ENCODE measurements at regions not wholly inside any gene's neighbourhood (a gene's known extent, or its start where the extent isn't known, plus 50 kb on each side); places are given as distances from the start of the nearest gene placed in this dataset.

GRCh38 chr7:138169441-138169851 is 93.2 kb downstream of the AKR1D1 start:
- Histone ChIP-seq H3K4me1 (ENCODE audit: control insufficient read depth, insufficient read depth, low read length) (peaks cover 29% of the 10 kb centered on the region), H3K27me3 (ENCODE audit: control insufficient read depth, insufficient read depth, low read length, poor library complexity, severe bottlenecking) (no peaks in the 10 kb centered on the region), H3K27ac (ENCODE audit: insufficient read depth, low read depth, low read length, poor library complexity, severe bottlenecking) (peak overlapping the region; percentile 87), H3K9me3 (ENCODE audit: control insufficient read depth, low read length) (peaks cover 12% of the 10 kb centered on the region), H3K36me3 (ENCODE audit: control insufficient read depth, insufficient read depth, low read length) (peaks cover 5% of the 10 kb centered on the region), H3K4me3 (ENCODE audit: insufficient read depth, low read depth, low read length) (no peak overlapping the region)
- 0% methylated on average over 3 of the region's 3 CpGs for WGBS, 2 experiments

DNA sequence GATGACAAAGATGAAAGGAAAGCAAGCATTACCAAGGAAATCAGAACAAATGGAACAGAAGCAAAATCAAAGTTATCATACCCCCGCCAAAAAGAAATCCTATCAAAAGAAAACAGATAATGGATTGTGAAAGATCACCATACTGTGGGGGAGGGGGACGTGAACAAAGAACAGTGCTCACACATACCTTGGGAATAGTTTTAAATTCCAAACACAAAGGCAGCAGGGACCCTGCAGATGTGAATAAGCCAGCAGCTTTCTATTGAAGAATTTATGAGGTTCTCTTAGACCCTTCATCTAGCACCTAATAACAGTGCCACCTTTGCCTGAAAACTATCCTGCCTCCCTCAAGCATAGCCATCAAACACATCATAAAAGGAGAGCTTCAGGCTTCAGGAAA is 94.0 kb downstream of the AKR1D1 start:
- Histone ChIP-seq H3K4me1 (ENCODE audit: control insufficient read depth, insufficient read depth, low read length) (peaks cover 29% of the 10 kb centered on the region), H3K36me3 (ENCODE audit: control insufficient read depth, insufficient read depth, low read length) (no peaks in the 10 kb centered on the region), H3K27ac (ENCODE audit: insufficient read depth, low read depth, low read length, poor library complexity, severe bottlenecking) (peak overlapping the region; percentile 87), H3K4me3 (ENCODE audit: insufficient read depth, low read depth, low read length) (no peak overlapping the region), H3K9me3 (ENCODE audit: control insufficient read depth, low read length) (peaks cover 5% of the 10 kb centered on the region), H3K27me3 (ENCODE audit: control insufficient read depth, insufficient read depth, low read length, poor library complexity, severe bottlenecking) (no peaks in the 10 kb centered on the region)
- WGBS, 2 experiments: 0 to 17% methylated on average over 1 to 2 of the region's 2 CpGs

DNA sequence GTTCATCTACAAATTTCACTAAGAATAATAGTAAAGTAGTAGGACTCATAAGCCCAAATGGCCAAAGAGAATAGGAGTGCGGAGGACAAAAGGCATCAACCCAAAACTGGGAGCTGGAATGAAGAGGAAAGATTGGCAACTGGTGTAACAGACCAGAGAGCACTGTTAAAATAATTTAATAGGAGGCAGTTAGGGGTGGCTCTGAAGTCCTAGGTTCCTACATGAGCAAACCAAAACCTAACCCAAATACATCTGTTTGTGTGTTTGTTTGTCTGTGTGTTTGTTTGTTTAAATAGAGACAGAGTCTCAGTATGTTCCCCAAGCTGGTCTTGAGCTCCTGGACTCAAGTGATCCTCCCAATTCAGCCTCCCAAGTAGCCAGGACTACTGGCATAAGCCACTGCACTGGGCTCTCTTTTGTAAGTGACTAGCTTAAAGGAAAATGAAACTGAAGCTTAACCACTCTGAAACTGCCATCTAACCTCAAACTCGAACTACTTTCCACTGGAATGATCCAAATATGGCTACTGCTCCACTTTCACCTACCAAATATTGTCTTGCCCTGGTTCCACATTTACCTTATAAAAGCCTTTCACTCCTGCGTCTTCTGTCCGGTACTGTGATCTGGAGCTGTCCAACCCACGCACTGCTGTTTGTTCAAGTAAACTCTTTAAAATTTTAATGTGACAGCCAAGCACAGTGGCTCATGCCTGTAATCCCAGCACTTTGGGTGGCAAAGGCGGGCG is 94.9 kb downstream of the AKR1D1 start:
- Histone ChIP-seq H3K9me3 (ENCODE audit: control insufficient read depth, low read length) (peaks cover 5% of the 10 kb centered on the region), H3K27ac (ENCODE audit: insufficient read depth, low read depth, low read length, poor library complexity, severe bottlenecking) (peak overlapping the region; percentile 87), H3K4me1 (ENCODE audit: control insufficient read depth, insufficient read depth, low read length) (peaks cover 29% of the 10 kb centered on the region), H3K4me3 (ENCODE audit: insufficient read depth, low read depth, low read length) (no peak overlapping the region), H3K36me3 (ENCODE audit: control insufficient read depth, insufficient read depth, low read length) (no peaks in the 10 kb centered on the region), H3K27me3 (ENCODE audit: control insufficient read depth, insufficient read depth, low read length, poor library complexity, severe bottlenecking) (no peaks in the 10 kb centered on the region)
- 90 to 92% methylated on average over 7 of the region's 7 CpGs for WGBS, 2 experiments

- Histone ChIP-seq H3K27ac (ENCODE audit: insufficient read depth, low read depth, low read length, poor library complexity, severe bottlenecking) (no peak overlapping the region), H3K9me3 (ENCODE audit: control insufficient read depth, low read length) (peaks cover 5% of the 10 kb centered on the region), H3K4me3 (ENCODE audit: insufficient read depth, low read depth, low read length) (no peak overlapping the region), H3K36me3 (ENCODE audit: control insufficient read depth, insufficient read depth, low read length) (no peaks in the 10 kb centered on the region), H3K4me1 (ENCODE audit: control insufficient read depth, insufficient read depth, low read length) (peaks cover 18% of the 10 kb centered on the region), H3K27me3 (ENCODE audit: control insufficient read depth, insufficient read depth, low read length, poor library complexity, severe bottlenecking) (no peaks in the 10 kb centered on the region)
- WGBS, 2 experiments: 95 to 100% methylated on average over 2 to 3 of the region's 3 CpGs
These were observed 97.3 kb downstream of the AKR1D1 start for GRCh38 chr7:138173548-138173947.

- Histone ChIP-seq H3K36me3 (ENCODE audit: control insufficient read depth, insufficient read depth, low read length) (no peaks in the 10 kb centered on the region), H3K4me1 (ENCODE audit: control insufficient read depth, insufficient read depth, low read length) (peaks cover 4% of the 10 kb centered on the region), H3K27me3 (ENCODE audit: control insufficient read depth, insufficient read depth, low read length, poor library complexity, severe bottlenecking) (no peaks in the 10 kb centered on the region), H3K27ac (ENCODE audit: insufficient read depth, low read depth, low read length, poor library complexity, severe bottlenecking) (no peak overlapping the region), H3K9me3 (ENCODE audit: control insufficient read depth, low read length) (peaks cover 5% of the 10 kb centered on the region), H3K4me3 (ENCODE audit: insufficient read depth, low read depth, low read length) (no peak overlapping the region)
- 92 to 97% methylated on average over 2 to 5 of the region's 5 CpGs for WGBS, 2 experiments
These were observed 99.8 kb downstream of the AKR1D1 start for GRCh38 chr7:138176060-138176459.

DNA sequence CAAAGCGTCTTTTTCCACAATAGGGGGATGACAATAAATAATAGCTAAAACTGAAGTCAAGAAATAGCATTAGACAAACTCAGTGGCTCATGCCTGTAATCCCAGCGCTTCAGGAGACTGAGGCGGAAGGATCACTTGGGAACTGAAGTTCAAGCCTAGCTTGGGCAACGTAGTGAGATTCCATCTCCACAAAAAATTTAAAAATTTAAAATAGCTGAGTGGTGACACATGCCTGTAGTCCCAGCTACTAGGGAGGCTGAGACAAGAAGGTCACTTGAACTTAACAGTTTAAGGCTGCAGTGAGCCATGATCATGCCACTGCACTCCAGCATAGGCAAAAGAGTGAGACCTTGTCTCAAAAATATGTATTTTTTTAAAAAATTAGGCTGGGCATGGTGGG is 107.9 kb downstream of the AKR1D1 start:
- Histone ChIP-seq H3K36me3 (ENCODE audit: control insufficient read depth, insufficient read depth, low read length) (no peaks in the 10 kb centered on the region), H3K27ac (ENCODE audit: insufficient read depth, low read depth, low read length, poor library complexity, severe bottlenecking) (no peak overlapping the region), H3K4me3 (ENCODE audit: insufficient read depth, low read depth, low read length) (no peak overlapping the region), H3K27me3 (ENCODE audit: control insufficient read depth, insufficient read depth, low read length, poor library complexity, severe bottlenecking) (no peaks in the 10 kb centered on the region), H3K4me1 (ENCODE audit: control insufficient read depth, insufficient read depth, low read length) (peaks cover 8% of the 10 kb centered on the region), H3K9me3 (ENCODE audit: control insufficient read depth, low read length) (peaks cover 3% of the 10 kb centered on the region)
- WGBS, 2 experiments: 93 to 96% methylated on average over 4 of the region's 4 CpGs

- 93 to 97% methylated on average over 12 of the region's 12 CpGs for WGBS, 2 experiments
- peaks cover 8% of the 10 kb centered on the region for H3K4me1 ChIP-seq (ENCODE audit: control insufficient read depth, insufficient read depth, low read length)
- H3K4me3 ChIP-seq (ENCODE audit: insufficient read depth, low read depth, low read length): no peak overlapping the region
- H3K27me3 ChIP-seq (ENCODE audit: control insufficient read depth, insufficient read depth, low read length, poor library complexity, severe bottlenecking): no peaks in the 10 kb centered on the region
- no peak overlapping the region for H3K27ac ChIP-seq (ENCODE audit: insufficient read depth, low read depth, low read length, poor library complexity, severe bottlenecking)
- H3K36me3 ChIP-seq (ENCODE audit: control insufficient read depth, insufficient read depth, low read length): no peaks in the 10 kb centered on the region
- H3K9me3 ChIP-seq (ENCODE audit: control insufficient read depth, low read length): peaks cover 3% of the 10 kb centered on the region
These were observed 109.1 kb downstream of the AKR1D1 start for GRCh38 chr7:138185132-138185908.

- no peak overlapping the region for H3K4me3 ChIP-seq (ENCODE audit: insufficient read depth, low read depth, low read length)
- peaks cover 3% of the 10 kb centered on the region for H3K9me3 ChIP-seq (ENCODE audit: control insufficient read depth, low read length)
These were observed 110.7 kb downstream of the AKR1D1 start for GRCh38 chr7:138186951-138187351.

GRCh38 chr7:138188290-138188858 is 112.1 kb downstream of the AKR1D1 start:
- 81 to 82% methylated on average over 8 of the region's 8 CpGs for WGBS, 2 experiments
- H3K27ac ChIP-seq (ENCODE audit: insufficient read depth, low read depth, low read length, poor library complexity, severe bottlenecking): no peak overlapping the region

More at GRCh38 chr7:138186951-138187351, 110.7 kb downstream of the AKR1D1 start:
- Histone ChIP-seq H3K27me3 (ENCODE audit: control insufficient read depth, insufficient read depth, low read length, poor library complexity, severe bottlenecking) (no peaks in the 10 kb centered on the region), H3K4me1 (ENCODE audit: control insufficient read depth, insufficient read depth, low read length) (peaks cover 2% of the 10 kb centered on the region), H3K27ac (ENCODE audit: insufficient read depth, low read depth, low read length, poor library complexity, severe bottlenecking) (no peak overlapping the region), H3K36me3 (ENCODE audit: control insufficient read depth, insufficient read depth, low read length) (no peaks in the 10 kb centered on the region)
- 84 to 86% methylated on average over 6 of the region's 6 CpGs for WGBS, 2 experiments

GRCh38 chr7:138194567-138194966 is 118.3 kb downstream of the AKR1D1 start:
- Histone ChIP-seq H3K4me1 (ENCODE audit: control insufficient read depth, insufficient read depth, low read length) (no peaks in the 10 kb centered on the region), H3K27ac (ENCODE audit: insufficient read depth, low read depth, low read length, poor library complexity, severe bottlenecking) (no peak overlapping the region), H3K27me3 (ENCODE audit: control insufficient read depth, insufficient read depth, low read length, poor library complexity, severe bottlenecking) (no peaks in the 10 kb centered on the region), H3K36me3 (ENCODE audit: control insufficient read depth, insufficient read depth, low read length) (no peaks in the 10 kb centered on the region), H3K9me3 (ENCODE audit: control insufficient read depth, low read length) (no peaks in the 10 kb centered on the region), H3K4me3 (ENCODE audit: insufficient read depth, low read depth, low read length) (no peak overlapping the region)
- WGBS, 2 experiments: 93 to 94% methylated on average over 8 of the region's 8 CpGs

More at GRCh38 chr7:138188290-138188858, 112.1 kb downstream of the AKR1D1 start:
- Histone ChIP-seq H3K4me1 (ENCODE audit: control insufficient read depth, insufficient read depth, low read length) (no peaks in the 10 kb centered on the region), H3K4me3 (ENCODE audit: insufficient read depth, low read depth, low read length) (no peak overlapping the region), H3K9me3 (ENCODE audit: control insufficient read depth, low read length) (peaks cover 3% of the 10 kb centered on the region), H3K27me3 (ENCODE audit: control insufficient read depth, insufficient read depth, low read length, poor library complexity, severe bottlenecking) (no peaks in the 10 kb centered on the region), H3K36me3 (ENCODE audit: control insufficient read depth, insufficient read depth, low read length) (no peaks in the 10 kb centered on the region)
